Spleen (tissue), 11 donors: ENCODE measurements at regions not wholly inside any gene's neighbourhood (a gene's known extent, or its start where the extent isn't known, plus 50 kb on each side); places are given as distances from the start of the nearest gene placed in this dataset.

ENCODE experiments used
- DNase-seq: peaks from one replicate; pipeline ENCODE4 v3.0.0-alpha.2; 2020
- H3K27ac ChIP-seq, 8 donors: fragments of 200-600 bp; sonication (generic) in 7 of 8; 1 replicate in 4 of 8; 2 replicates in 4 of 8; pipeline versions ENCODE4 v1.5.0 to v1.8.0; 2016 to 2021; ENCODE audit warnings: inconsistent platforms in 4 of 8, mild to moderate bottlenecking in 4 of 8, moderate library complexity in 1 of 8
- H3K27me3 ChIP-seq, 7 donors: fragments of 200-600 bp; sonication (generic) in 6 of 7; replicated peaks in 1 of 7; 1 replicate in 4 of 7; 2 replicates in 3 of 7; pipeline versions ENCODE4 v1.5.0 to v1.8.0; 2016 to 2021; ENCODE audit warnings: inconsistent platforms in 3 of 7, mild to moderate bottlenecking in 1 of 7
- H3K36me3 ChIP-seq, 6 donors: fragments of 200-600 bp; sonication (generic) in 5 of 6; 1 replicate in 4 of 6; 2 replicates in 2 of 6; pipeline versions ENCODE4 v1.5.0 to v1.8.0; 2016 to 2021; ENCODE audit warnings: inconsistent platforms in 2 of 6
- H3K4me1 ChIP-seq, 6 donors: fragments of 200-600 bp; sonication (generic) in 5 of 6; 1 replicate in 3 of 6; 2 replicates in 3 of 6; pipeline versions ENCODE4 v1.5.0 to v1.8.0; 2016 to 2021; ENCODE audit warnings: inconsistent platforms in 3 of 6
- H3K4me3 ChIP-seq, 8 donors: fragments of 200-600 bp; sonication (generic) in 7 of 8; 1 replicate in 4 of 8; 2 replicates in 4 of 8; pipeline versions ENCODE4 v1.5.0 to v1.8.0; 2016 to 2021; ENCODE audit warnings: inconsistent platforms in 4 of 8, mild to moderate bottlenecking in 4 of 8, moderate library complexity in 2 of 8
- H3K9me3 ChIP-seq, 8 donors: fragments of 200-600 bp; sonication (generic) in 7 of 8; 1 replicate in 4 of 8; 2 replicates in 4 of 8; pipeline versions ENCODE4 v1.5.0 to v1.8.0; 2016 to 2021; ENCODE audit warnings: inconsistent platforms in 4 of 8
- CTCF ChIP-seq, 11 experiments: fragments of 200-600 bp in 7 of 11; fragments of 450-650 bp in 4 of 11; sonication (generic) in 4 of 11; IDR thresholded peaks in 8 of 11; conservative IDR thresholded peaks in 3 of 11; 1 replicate in 7 of 11; 2 replicates in 4 of 11; pipeline versions ENCODE4 v1.4.0 to v1.8.0; 2016 to 2021; ENCODE audit warnings: antibody characterized with exemption in 11 of 11, inconsistent platforms in 4 of 11, mild to moderate bottlenecking in 1 of 11
- POLR2A ChIP-seq, 3 donors: fragments of 450-650 bp; IDR thresholded peaks; one replicate each; pipeline ENCODE4 v1.5.1; 2017; ENCODE audit warnings: antibody characterized with exemption in 3 of 3, mild to moderate bottlenecking in 1 of 3
- POLR2AphosphoS5 ChIP-seq, 3 donors: sonication (generic); formaldehyde crosslinking; IDR thresholded peaks; one replicate each; pipeline ENCODE4 v1.5.1; 2017; ENCODE audit warnings: antibody characterized with exemption in 3 of 3
- WGBS, 5 donors: extraction: QIAGEN DNeasy Blood & Tissue Kit in 3 of 5; methylation state at CpG; one replicate each; pipeline versions ENCODE4 v1.1.5 to v1.1.7; 2013 to 2018; 5-methylcytosine and 5-hydroxymethylcytosine counted together
- intact Hi-C: fragments of 100-400 bp; cut with DNase I; formaldehyde crosslinking; loops from one replicate; pipeline ENCODE4 v1.15.0; 2023; ENCODE audit warnings: low total_unique reads
- donor health status: healthy with polysubstance abuse.
- donor health status: DM: no; HTN: no; CAD: no; lungs with moderate emphysema.
- donor health status: DM: no; HTN: no; CAD: no.
- donor health status: Bipolar disorder and iron deficiency.
- donor health status: healthy.
- donor health status: DM: no; HTN: no; CAD: no.
- donor health status: DM: yes; HTN: yes; CAD: no.

DNA sequence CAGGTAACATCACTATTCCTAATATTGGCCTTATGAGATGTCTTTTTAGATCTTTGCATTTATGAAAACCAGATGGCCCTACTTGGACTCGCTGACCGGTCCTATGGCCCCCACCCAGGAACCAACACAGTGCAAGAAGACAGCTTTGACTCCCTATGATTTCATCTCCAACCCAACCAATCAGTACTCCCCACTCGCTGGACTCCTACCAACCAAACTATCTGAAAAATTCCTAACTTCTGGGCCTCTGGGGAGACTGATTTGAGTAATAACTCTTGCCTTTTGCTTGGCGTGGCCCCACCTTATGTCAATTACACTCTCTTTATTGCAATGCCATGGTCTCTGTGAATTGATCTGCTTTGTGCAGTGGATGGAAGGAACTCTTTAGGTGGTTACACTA is 828.9 kb downstream of the CDH11 start:
- TF ChIP-seq POLR2A (IDR thresholded peaks at IDR 0.05) (no peak), POLR2AphosphoS5 (IDR thresholded peaks at IDR 0.05) (no peak), CTCF (IDR thresholded peaks at IDR 0.05 in 8 of 11, conservative IDR thresholded peaks at IDR 0.05 in 3 of 11) (no peak)
- Histone ChIP-seq H3K9me3 (peaks cover 0 to 27% (median 4%) of the 10 kb centered on the region in 8 donors), H3K4me3 (no peak overlapping the region), H3K4me1 (no peaks in the 10 kb centered on the region), H3K27me3 (no peaks in the 10 kb centered on the region), H3K27ac (no peak overlapping the region), H3K36me3 (no peaks in the 10 kb centered on the region)
- WGBS, 5 donors, result 86 to 90% (median 87%) methylated on average over 4 of the region's 4 CpGs
- intact Hi-C loops, result no loop called here
- no peak for DNase-seq

DNA sequence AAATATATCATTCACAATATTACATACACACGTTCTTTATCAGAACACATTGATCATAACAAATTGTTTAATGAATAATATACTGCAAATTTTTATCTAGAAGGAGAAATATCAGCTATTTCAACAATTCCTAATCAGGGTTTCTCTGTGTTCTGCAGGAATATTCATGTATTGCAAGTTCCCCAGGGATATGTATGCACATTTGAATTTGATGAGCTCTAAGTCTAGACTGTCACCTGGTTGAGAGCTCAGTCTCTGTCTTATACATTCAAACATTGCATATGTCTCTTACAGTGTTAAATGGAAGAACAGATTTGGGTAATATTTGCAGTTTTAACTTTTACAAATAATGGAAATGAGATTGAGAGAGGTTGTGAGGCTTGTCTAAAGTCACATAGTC is 829.7 kb downstream of the CDH11 start:
- DNase-seq, result no peak
- Histone ChIP-seq H3K27me3 (no peaks in the 10 kb centered on the region), H3K27ac (no peak overlapping the region), H3K4me1 (no peaks in the 10 kb centered on the region), H3K36me3 (no peaks in the 10 kb centered on the region), H3K4me3 (no peak overlapping the region), H3K9me3 (peaks cover 0 to 20% (median 5%) of the 10 kb centered on the region in 8 donors)
- no peak for TF ChIP-seq POLR2A (IDR thresholded peaks at IDR 0.05)
- no peak for TF ChIP-seq POLR2AphosphoS5 (IDR thresholded peaks at IDR 0.05)
- intact Hi-C loops, result no loop called here
- WGBS, 5 donors, result 62 to 73% (median 67%) methylated on average over 1 of the region's 1 CpG

GRCh38 chr16:64290461-64290860 is 831.4 kb downstream of the CDH11 start:
- Histone ChIP-seq H3K36me3 (no peaks in the 10 kb centered on the region), H3K9me3 (peaks cover 0 to 23% (median 8%) of the 10 kb centered on the region in 8 donors), H3K27me3 (no peaks in the 10 kb centered on the region), H3K4me3 (no peak overlapping the region), H3K4me1 (no peaks in the 10 kb centered on the region), H3K27ac (no peak overlapping the region)
- TF ChIP-seq POLR2A (IDR thresholded peaks at IDR 0.05), result no peak
- TF ChIP-seq POLR2AphosphoS5 (IDR thresholded peaks at IDR 0.05), result no peak
- no peak for TF ChIP-seq CTCF (IDR thresholded peaks at IDR 0.05 in 8 of 11, conservative IDR thresholded peaks at IDR 0.05 in 3 of 11)
- WGBS, 5 donors, result 56 to 69% (median 67%) methylated on average over 4 of the region's 4 CpGs
- DNase-seq, result no peak
- intact Hi-C loops, result no loop called here

DNA sequence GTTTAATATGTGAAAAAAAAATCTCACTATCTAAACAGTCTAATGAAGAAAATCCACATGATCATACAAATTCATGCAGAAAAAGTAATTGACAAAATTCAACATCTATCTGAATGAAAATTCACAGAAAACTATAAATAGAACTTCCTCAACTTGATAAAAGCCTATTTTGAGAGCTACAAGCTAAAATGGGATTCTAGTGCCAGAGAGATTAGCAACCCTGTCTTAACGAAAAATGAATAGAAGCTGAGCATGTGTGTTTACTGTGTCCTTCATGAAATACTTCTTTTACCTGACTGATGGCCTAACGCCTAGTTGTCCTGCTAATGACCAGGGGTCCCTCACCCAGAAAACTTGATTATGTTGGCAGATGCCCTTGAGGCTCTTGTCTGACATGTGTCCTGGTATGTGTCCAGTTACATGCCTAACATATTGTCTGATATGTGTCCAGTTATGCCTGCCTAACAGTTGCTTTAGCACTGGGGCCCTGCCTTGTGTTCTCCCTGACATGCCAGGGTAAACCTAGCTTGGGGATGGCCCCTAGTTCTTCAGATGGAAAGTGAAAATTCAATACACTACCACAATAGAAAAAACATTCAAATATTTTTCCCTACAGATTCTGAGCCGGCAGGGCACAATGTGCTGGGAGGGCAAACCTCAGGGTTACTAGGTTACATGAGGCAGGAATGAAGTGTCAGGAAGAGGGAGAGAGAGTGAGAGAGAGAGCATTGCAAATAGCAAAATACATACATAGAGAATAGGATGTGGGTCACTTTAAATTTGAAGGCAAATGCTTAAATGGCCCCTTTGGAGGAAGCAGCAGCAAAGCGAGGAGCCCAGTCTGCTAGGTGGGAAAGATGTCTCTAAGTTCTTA is 834.0 kb downstream of the CDH11 start:
- Histone ChIP-seq H3K4me1 (no peaks in the 10 kb centered on the region), H3K4me3 (no peak overlapping the region), H3K27me3 (no peaks in the 10 kb centered on the region), H3K9me3 (peaks cover 0 to 31% (median 22%) of the 10 kb centered on the region in 8 donors), H3K27ac (no peak overlapping the region), H3K36me3 (no peaks in the 10 kb centered on the region)
- TF ChIP-seq POLR2AphosphoS5 (IDR thresholded peaks at IDR 0.05), result no peak
- no peak for TF ChIP-seq CTCF (IDR thresholded peaks at IDR 0.05 in 8 of 11, conservative IDR thresholded peaks at IDR 0.05 in 3 of 11)
- 65 to 74% (median 69%) methylated on average over 4 of the region's 4 CpGs for WGBS, 5 donors
- intact Hi-C loops, result no loop called here
- DNase-seq, result no peak
